MM.1S (cell line): ENCODE measurements at regions not wholly inside any gene's neighbourhood (a gene's known extent, or its start where the extent isn't known, plus 50 kb on each side); places are given as distances from the start of the nearest gene placed in this dataset.

Source experiments
- DNase-seq: peaks from one replicate; pipeline ENCODE4 v3.0.0-alpha.2; 2015
- H2AFZ ChIP-seq: fragments of 300-600 bp; sonication (generic); 2 replicates; pipeline ENCODE4 v1.6.0; 2016; ENCODE audit warnings: antibody characterized with exemption, low read length
- H3F3A ChIP-seq: fragments of 300-600 bp; sonication (generic); 2 replicates; pipeline ENCODE4 v1.6.1; 2016; ENCODE audit warnings: mild to moderate bottlenecking, antibody characterized with exemption, low read length, moderate library complexity, mixed read lengths; ENCODE audit not compliant: insufficient read depth
- H3K27ac ChIP-seq: fragments of 300-600 bp; sonication (generic); 2 replicates; pipeline ENCODE4 v1.5.1; 2016; ENCODE audit warnings: mild to moderate bottlenecking, low read length
- H3K27me3 ChIP-seq: fragments of 300-600 bp; sonication (generic); replicated peaks from 2 replicates; pipeline ENCODE4 v1.6.0; 2016; ENCODE audit warnings: low read length; ENCODE audit not compliant: insufficient read depth
- H3K36me3 ChIP-seq: fragments of 300-600 bp; sonication (generic); replicated peaks from 2 replicates; pipeline ENCODE4 v1.6.1; 2016; ENCODE audit warnings: mild to moderate bottlenecking, low read length, mixed read lengths; ENCODE audit not compliant: insufficient read depth
- H3K4me1 ChIP-seq: fragments of 300-600 bp; sonication (generic); 2 replicates; pipeline ENCODE4 v1.6.1; 2016; ENCODE audit warnings: low read length, mixed read lengths
- H3K4me2 ChIP-seq: fragments of 300-600 bp; sonication (generic); 2 replicates; pipeline ENCODE4 v1.6.0; 2016; ENCODE audit warnings: low read depth, low read length
- H3K4me3 ChIP-seq: fragments of 300-600 bp; sonication (generic); 2 replicates; pipeline ENCODE4 v1.5.1; 2016; ENCODE audit warnings: low read length, mixed read lengths
- H3K79me2 ChIP-seq: fragments of 300-600 bp; sonication (generic); 2 replicates; pipeline ENCODE4 v1.6.1; 2016; ENCODE audit warnings: mixed run types, low read length, mixed read lengths
- H3K9ac ChIP-seq: fragments of 300-600 bp; sonication (generic); 2 replicates; pipeline ENCODE4 v1.6.1; 2016; ENCODE audit warnings: low read length, mixed read lengths
- H3K9me2 ChIP-seq: fragments of 300-600 bp; sonication (generic); replicated peaks from 2 replicates; pipeline ENCODE4 v1.6.1; 2016; ENCODE audit warnings: mild to moderate bottlenecking, low read length, mixed read lengths; ENCODE audit not compliant: insufficient read depth
- H3K9me3 ChIP-seq: fragments of 300-600 bp; sonication (generic); replicated peaks from 2 replicates; pipeline ENCODE4 v1.6.1; 2016; ENCODE audit warnings: mild to moderate bottlenecking, low read length, mixed read lengths; ENCODE audit not compliant: insufficient read depth
- H4K20me1 ChIP-seq: fragments of 300-600 bp; sonication (generic); 2 replicates; pipeline ENCODE4 v1.6.1; 2016; ENCODE audit warnings: mild to moderate bottlenecking, low read length, moderate library complexity, mixed read lengths; ENCODE audit not compliant: insufficient read depth
- CTCF ChIP-seq: fragments of 300-600 bp; sonication (generic); IDR thresholded peaks from 2 replicates; pipeline ENCODE4 v1.5.1; 2016; ENCODE audit warnings: antibody characterized with exemption, low read length, mixed read lengths
- EZH2 ChIP-seq: fragments of 300-600 bp; sonication (generic); optimal IDR thresholded peaks from 2 replicates; pipeline ENCODE3; 2017; ENCODE audit warnings: low read depth, mild to moderate bottlenecking, antibody characterized with exemption, low read length, mixed read lengths
- EZH2phosphoT487 ChIP-seq: fragments of 300-600 bp; sonication (generic); IDR thresholded peaks from 2 replicates; pipeline ENCODE4 v1.6.1; 2018; ENCODE audit warnings: antibody characterized with exemption, low read length

- Histone ChIP-seq H3K27ac (no peak overlapping the region), H3K79me2 (no peaks in the 10 kb centered on the region), H3K36me3 (no peaks in the 10 kb centered on the region), H3K9me2 (no peaks in the 10 kb centered on the region), H3K4me3 (no peak overlapping the region), H3K4me1 (peaks cover 7% of the 10 kb centered on the region), H3K9me3 (no peaks in the 10 kb centered on the region), H3K27me3 (no peaks in the 10 kb centered on the region), H3F3A (no peaks in the 10 kb centered on the region), H3K9ac (no peak overlapping the region), H3K4me2 (no peak overlapping the region), H2AFZ (no peak overlapping the region), H4K20me1 (no peaks in the 10 kb centered on the region)
- TF ChIP-seq EZH2phosphoT487 (no peak), CTCF (no peak), EZH2 (no peak)
- DNase-seq: no peak
Measured at GRCh38 chr3:193851941-193852674, 259.1 kb downstream of the OPA1 start.

- no peaks in the 10 kb centered on the region for H3K36me3 ChIP-seq
- no peaks in the 10 kb centered on the region for H3K9me3 ChIP-seq
- no peaks in the 10 kb centered on the region for H3F3A ChIP-seq
- no peak overlapping the region for H3K4me3 ChIP-seq
- H3K79me2 ChIP-seq: no peaks in the 10 kb centered on the region
- no peak overlapping the region for H2AFZ ChIP-seq
- TF ChIP-seq CTCF (no peak), EZH2 (no peak), EZH2phosphoT487 (no peak)
- H3K4me1 ChIP-seq: peaks cover 7% of the 10 kb centered on the region
- no peaks in the 10 kb centered on the region for H4K20me1 ChIP-seq
- no peak overlapping the region for H3K9ac ChIP-seq
- no peak for DNase-seq
- H3K9me2 ChIP-seq: no peaks in the 10 kb centered on the region
- H3K4me2 ChIP-seq: no peak overlapping the region
- H3K27ac ChIP-seq: no peak overlapping the region
- H3K27me3 ChIP-seq: no peaks in the 10 kb centered on the region
Measured at GRCh38 chr3:193852901-193853300, 259.9 kb downstream of the OPA1 start.

- Histone ChIP-seq H2AFZ (no peak overlapping the region), H3K4me1 (peaks cover 7% of the 10 kb centered on the region), H3K9me2 (no peaks in the 10 kb centered on the region), H3K36me3 (no peaks in the 10 kb centered on the region), H3K4me2 (no peak overlapping the region), H4K20me1 (no peaks in the 10 kb centered on the region), H3K9ac (no peak overlapping the region), H3K79me2 (no peaks in the 10 kb centered on the region), H3K27me3 (no peaks in the 10 kb centered on the region), H3K9me3 (no peaks in the 10 kb centered on the region), H3F3A (no peaks in the 10 kb centered on the region), H3K4me3 (no peak overlapping the region), H3K27ac (no peak overlapping the region)
- TF ChIP-seq EZH2phosphoT487 (no peak), CTCF (no peak), EZH2 (no peak)
- DNase-seq: no peak
Measured at GRCh38 chr3:193853511-193854219, 260.7 kb downstream of the OPA1 start.
